ENCODE measurements at regions not wholly inside any gene's neighbourhood (a gene's known extent, or its start where the extent isn't known, plus 50 kb on each side); places are given as distances from the start of the nearest gene placed in this dataset.

GRCh38 chr10:61078542-61079275 is 134.7 kb upstream of the RHOBTB1 start:
- Histone ChIP-seq H3K27me3 (no peaks in the 10 kb centered on the region), H3K4me1 (no peaks in the 10 kb centered on the region), H3K9me3 (no peaks in the 10 kb centered on the region), H3K36me3 (no peaks in the 10 kb centered on the region), H3K27ac (no peak overlapping the region), H3K4me3 (no peak overlapping the region)
- intact Hi-C loops (cut with DNase I; ENCODE audit: low total_unique reads): no loop called here
- TF ChIP-seq CTCF (IDR thresholded peaks at IDR 0.05) (no peak), POLR2AphosphoS5 (IDR thresholded peaks at IDR 0.05) (no peak), POLR2A (IDR thresholded peaks at IDR 0.05) (no peak)
- no peak for DNase-seq (ENCODE audit: low spot score in 2 of 2)

DNA sequence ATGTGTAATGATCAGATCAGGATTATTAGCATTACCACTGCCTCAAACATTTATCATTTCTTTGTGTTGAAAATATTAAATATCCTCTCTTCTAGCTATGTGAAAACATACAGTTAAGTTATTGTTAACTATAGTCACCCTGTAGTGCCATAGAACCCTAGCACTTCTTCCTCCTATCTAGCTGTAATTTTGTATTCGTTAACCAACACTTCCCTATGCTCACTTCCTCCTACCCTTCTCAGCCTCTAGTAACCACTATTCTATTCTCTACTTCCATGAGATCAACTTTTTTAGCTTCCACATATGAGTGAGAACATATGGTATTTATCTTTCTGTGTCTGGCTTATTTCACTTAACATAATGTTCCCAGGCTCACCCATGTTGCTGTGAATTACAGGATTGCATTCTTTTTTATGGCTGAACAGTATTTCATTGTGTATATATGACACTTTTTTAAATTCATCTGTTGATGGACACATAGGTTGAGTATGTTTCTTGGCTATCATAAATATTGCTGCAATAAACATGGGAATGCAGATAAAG is 132.7 kb upstream of the RHOBTB1 start:
- H3K27me3 ChIP-seq: no peaks in the 10 kb centered on the region
- DNase-seq (ENCODE audit: low spot score in 2 of 2): no peak
- intact Hi-C loops (cut with DNase I; ENCODE audit: low total_unique reads): no loop called here
- no peaks in the 10 kb centered on the region for H3K36me3 ChIP-seq
- H3K4me3 ChIP-seq: no peak overlapping the region
- no peak overlapping the region for H3K27ac ChIP-seq
- no peaks in the 10 kb centered on the region for H3K4me1 ChIP-seq
- TF ChIP-seq CTCF (IDR thresholded peaks at IDR 0.05) (no peak), POLR2AphosphoS5 (IDR thresholded peaks at IDR 0.05) (no peak), POLR2A (IDR thresholded peaks at IDR 0.05) (no peak)
- H3K9me3 ChIP-seq: no peaks in the 10 kb centered on the region

- no peaks in the 10 kb centered on the region for H3K4me1 ChIP-seq
- intact Hi-C loops (cut with DNase I; ENCODE audit: low total_unique reads): no loop called here
These were observed 129.4 kb upstream of the RHOBTB1 start for GRCh38 chr10:61073391-61073790.

DNA sequence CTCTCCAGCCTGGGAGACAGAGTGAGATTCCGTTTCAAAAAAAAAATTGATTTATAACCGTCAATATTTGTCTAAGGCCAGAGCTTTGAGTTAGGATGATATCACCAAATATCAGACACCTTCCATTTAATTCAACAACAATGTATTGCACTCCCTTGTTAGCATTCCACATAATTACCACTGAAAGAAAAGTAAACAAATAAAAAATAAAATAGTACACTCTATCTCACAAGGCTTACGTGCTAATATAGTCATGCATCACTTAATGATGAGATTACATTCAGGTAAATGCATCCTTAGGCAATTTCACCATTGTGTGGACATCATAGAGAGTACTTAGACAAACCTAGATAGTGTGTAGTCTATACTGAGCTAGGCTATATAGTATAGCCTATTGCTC is 127.6 kb upstream of the RHOBTB1 start:
- intact Hi-C loops (cut with DNase I; ENCODE audit: low total_unique reads): no loop called here
- DNase-seq (ENCODE audit: low spot score in 2 of 2): no peak

More at GRCh38 chr10:61073391-61073790, 129.4 kb upstream of the RHOBTB1 start:
- Histone ChIP-seq H3K36me3 (no peaks in the 10 kb centered on the region), H3K9me3 (no peaks in the 10 kb centered on the region), H3K27ac (no peak overlapping the region), H3K4me3 (no peak overlapping the region), H3K27me3 (no peaks in the 10 kb centered on the region)
- no peak for DNase-seq (ENCODE audit: low spot score in 2 of 2)
- TF ChIP-seq POLR2AphosphoS5 (IDR thresholded peaks at IDR 0.05) (no peak), POLR2A (IDR thresholded peaks at IDR 0.05) (no peak), CTCF (IDR thresholded peaks at IDR 0.05) (no peak)

More for the DNA sequence above, 127.6 kb upstream of the RHOBTB1 start:
- Histone ChIP-seq H3K4me1 (no peaks in the 10 kb centered on the region), H3K36me3 (no peaks in the 10 kb centered on the region), H3K4me3 (no peak overlapping the region), H3K27ac (no peak overlapping the region), H3K27me3 (no peaks in the 10 kb centered on the region), H3K9me3 (no peaks in the 10 kb centered on the region)
- TF ChIP-seq CTCF (IDR thresholded peaks at IDR 0.05): no peak
- TF ChIP-seq POLR2AphosphoS5 (IDR thresholded peaks at IDR 0.05): no peak
- TF ChIP-seq POLR2A (IDR thresholded peaks at IDR 0.05): no peak

All from breast epithelium (tissue), 4 donors.